ENCODE measurements at regions not wholly inside any gene's neighbourhood (a gene's known extent, or its start where the extent isn't known, plus 50 kb on each side); places are given as distances from the start of the nearest gene placed in this dataset.

DNA sequence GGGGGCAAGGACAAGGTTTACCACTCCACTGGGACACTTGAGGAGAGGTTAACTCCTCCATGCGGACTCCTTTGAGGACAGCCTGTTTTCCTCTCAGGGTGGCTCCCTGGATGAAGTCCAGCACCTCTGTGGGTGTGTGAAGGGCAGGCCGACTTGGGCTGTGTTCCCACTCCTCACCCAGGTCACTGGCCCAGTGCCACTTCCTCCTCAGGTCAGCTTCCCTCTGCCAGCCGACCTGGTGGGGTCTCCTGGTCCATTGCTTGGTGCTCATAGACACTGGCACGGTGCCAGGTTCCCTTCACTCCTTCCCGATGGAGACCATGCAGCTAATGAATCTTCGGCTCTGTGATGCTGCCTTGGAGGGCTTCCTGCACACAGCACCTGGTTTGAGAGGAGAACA lies 146.4 kb upstream of the RTL1 start:
- H3K4me3 Mint-ChIP-seq (ENCODE audit: low read depth) = no peak overlapping the region
- no peak for DNase-seq (ENCODE audit: low spot score, unreplicated experiment)
- peaks cover 17% of the 10 kb centered on the region for H3K36me3 Mint-ChIP-seq (ENCODE audit: insufficient read depth)
- no peak overlapping the region for H3K27ac Mint-ChIP-seq
- no peaks in the 10 kb centered on the region for H3K4me1 Mint-ChIP-seq (ENCODE audit: low read depth)
- H3K27me3 Mint-ChIP-seq = no peaks in the 10 kb centered on the region
- TF ChIP-seq, protein P1, sequence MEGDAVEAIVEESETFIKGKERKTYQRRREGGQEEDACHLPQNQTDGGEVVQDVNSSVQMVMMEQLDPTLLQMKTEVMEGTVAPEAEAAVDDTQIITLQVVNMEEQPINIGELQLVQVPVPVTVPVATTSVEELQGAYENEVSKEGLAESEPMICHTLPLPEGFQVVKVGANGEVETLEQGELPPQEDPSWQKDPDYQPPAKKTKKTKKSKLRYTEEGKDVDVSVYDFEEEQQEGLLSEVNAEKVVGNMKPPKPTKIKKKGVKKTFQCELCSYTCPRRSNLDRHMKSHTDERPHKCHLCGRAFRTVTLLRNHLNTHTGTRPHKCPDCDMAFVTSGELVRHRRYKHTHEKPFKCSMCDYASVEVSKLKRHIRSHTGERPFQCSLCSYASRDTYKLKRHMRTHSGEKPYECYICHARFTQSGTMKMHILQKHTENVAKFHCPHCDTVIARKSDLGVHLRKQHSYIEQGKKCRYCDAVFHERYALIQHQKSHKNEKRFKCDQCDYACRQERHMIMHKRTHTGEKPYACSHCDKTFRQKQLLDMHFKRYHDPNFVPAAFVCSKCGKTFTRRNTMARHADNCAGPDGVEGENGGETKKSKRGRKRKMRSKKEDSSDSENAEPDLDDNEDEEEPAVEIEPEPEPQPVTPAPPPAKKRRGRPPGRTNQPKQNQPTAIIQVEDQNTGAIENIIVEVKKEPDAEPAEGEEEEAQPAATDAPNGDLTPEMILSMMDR (IDR thresholded peaks at IDR 0.05; ENCODE audit: unreplicated experiment) = no peak
- no peaks in the 10 kb centered on the region for H3K9me3 Mint-ChIP-seq (ENCODE audit: low read depth)

DNA sequence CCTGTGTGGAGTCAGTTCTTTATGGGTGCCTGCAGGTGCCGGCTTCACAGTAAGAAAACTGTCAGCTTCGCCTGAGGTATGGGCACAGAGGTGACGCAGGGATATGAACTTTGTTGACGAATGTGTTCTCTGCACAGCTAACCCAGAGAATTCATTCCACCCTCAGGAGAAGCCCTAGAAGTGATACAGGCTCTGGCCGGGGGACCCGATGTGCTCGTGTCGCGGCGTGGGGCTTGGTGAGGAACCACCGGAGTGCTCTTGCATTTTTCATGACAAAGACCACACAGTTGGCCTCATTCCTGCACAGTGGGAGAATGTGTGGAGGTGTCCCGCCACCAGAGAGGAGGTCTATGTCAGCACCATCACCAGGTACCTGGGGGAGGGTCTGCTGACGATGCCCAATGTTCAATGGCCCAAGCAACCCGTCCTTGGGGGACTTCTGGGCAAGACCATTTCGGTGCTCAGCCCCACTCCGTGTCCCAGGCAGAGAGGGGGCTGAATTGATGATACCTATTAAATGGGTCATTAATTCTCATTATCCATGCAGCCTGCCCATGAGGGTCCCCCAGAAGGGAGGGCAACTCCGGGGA lies 147.5 kb upstream of the RTL1 start:
- Mint-ChIP-seq H3K36me3 (ENCODE audit: insufficient read depth) (peaks cover 19% of the 10 kb centered on the region), H3K9me3 (ENCODE audit: low read depth) (no peaks in the 10 kb centered on the region), H3K4me3 (ENCODE audit: low read depth) (no peak overlapping the region), H3K27me3 (no peaks in the 10 kb centered on the region), H3K27ac (no peak overlapping the region), H3K4me1 (ENCODE audit: low read depth) (no peaks in the 10 kb centered on the region)
- TF ChIP-seq, protein P1 (IDR thresholded peaks at IDR 0.05; ENCODE audit: unreplicated experiment) = no peak
- DNase-seq (ENCODE audit: low spot score, unreplicated experiment) = no peak

DNA sequence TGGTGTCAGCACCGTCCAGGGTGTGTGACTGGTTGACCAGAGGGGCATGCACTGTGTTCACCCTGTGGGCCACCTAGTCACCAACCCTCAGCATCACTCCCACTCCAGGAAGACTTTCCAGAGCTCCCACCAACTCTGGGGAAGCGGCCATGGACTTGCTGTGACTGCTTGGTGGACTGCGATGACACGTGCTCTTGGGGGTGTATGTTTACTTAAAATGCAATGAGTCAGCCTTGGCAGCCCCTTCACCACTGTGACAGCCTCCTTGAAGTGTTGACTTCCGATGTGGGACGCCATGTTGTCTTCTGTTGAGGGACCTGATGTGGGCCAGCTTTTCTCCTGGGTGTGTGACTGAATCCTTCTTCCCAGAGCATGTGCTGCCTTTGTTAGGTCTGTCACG lies 151.1 kb upstream of the RTL1 start:
- H3K9me3 Mint-ChIP-seq (ENCODE audit: low read depth) = peaks cover 16% of the 10 kb centered on the region
- DNase-seq (ENCODE audit: low spot score, unreplicated experiment) = no peak
- H3K36me3 Mint-ChIP-seq (ENCODE audit: insufficient read depth) = peaks cover 37% of the 10 kb centered on the region
- no peak overlapping the region for H3K4me3 Mint-ChIP-seq (ENCODE audit: low read depth)
- H3K4me1 Mint-ChIP-seq (ENCODE audit: low read depth) = no peaks in the 10 kb centered on the region
- TF ChIP-seq, protein P1 (IDR thresholded peaks at IDR 0.05; ENCODE audit: unreplicated experiment) = no peak
- H3K27ac Mint-ChIP-seq = no peak overlapping the region
- no peaks in the 10 kb centered on the region for H3K27me3 Mint-ChIP-seq

DNA sequence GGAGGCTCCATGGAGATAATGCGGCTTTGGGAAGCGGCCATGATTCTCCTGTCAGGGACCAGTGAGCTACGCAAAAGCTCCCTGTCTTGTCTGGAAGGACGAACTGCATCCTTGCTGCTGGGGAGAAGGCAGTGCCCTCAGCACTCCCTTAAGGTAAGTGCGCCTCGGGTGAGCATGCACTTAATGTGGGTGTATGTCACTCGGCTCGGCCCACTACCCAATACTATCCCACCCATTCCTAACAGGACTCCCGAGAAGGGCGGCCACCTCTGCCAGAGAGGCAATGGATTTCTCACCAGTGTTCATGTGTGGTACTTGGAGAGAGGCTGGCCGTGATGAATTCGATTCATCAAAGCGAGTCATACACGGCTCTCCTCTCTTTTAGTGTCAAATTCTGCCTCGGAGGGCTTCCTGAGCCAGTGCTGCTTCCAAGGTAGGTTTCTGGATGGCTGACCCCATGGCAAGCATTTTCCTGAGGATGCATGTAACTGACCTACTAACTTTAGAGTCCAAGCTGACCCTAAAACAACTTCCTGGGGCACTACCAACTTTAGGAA lies 151.7 kb upstream of the RTL1 start:
- peaks cover 36% of the 10 kb centered on the region for H3K36me3 Mint-ChIP-seq (ENCODE audit: insufficient read depth)
- no peak overlapping the region for H3K4me3 Mint-ChIP-seq (ENCODE audit: low read depth)
- TF ChIP-seq, protein P1 (IDR thresholded peaks at IDR 0.05; ENCODE audit: unreplicated experiment) = no peak
- H3K9me3 Mint-ChIP-seq (ENCODE audit: low read depth) = peaks cover 16% of the 10 kb centered on the region
- no peaks in the 10 kb centered on the region for H3K27me3 Mint-ChIP-seq
- no peak overlapping the region for H3K27ac Mint-ChIP-seq
- no peak for DNase-seq (ENCODE audit: low spot score, unreplicated experiment)
- H3K4me1 Mint-ChIP-seq (ENCODE audit: low read depth) = no peaks in the 10 kb centered on the region

DNA sequence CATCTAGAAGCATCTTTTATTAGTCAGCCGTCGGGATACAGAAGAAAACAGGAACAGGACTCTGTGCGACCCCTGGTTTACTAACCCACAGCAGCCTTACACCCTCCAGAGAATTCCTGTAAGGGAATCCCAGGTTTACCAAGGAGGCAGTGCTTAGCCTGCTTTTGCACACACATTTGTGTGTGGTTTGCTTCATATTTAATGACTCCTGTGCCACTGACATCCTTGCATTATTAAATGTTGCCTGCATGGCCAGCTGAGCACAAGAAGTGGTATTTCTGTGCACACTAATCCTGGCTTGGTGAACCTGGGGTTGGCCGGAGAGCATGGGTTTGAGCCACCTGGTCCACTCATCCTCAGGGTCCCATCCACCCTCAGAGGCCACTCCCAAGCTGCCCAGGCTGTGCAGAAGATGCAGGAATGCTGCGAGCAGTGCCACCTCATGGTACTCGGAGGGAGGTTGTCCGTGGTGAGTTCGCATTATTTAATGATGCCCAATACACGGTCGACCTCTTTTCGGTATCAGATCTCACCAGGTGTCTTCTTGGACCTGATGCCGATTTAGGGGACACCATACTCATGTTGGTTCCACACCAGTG lies 152.4 kb upstream of the RTL1 start:
- H3K27me3 Mint-ChIP-seq = no peaks in the 10 kb centered on the region
- H3K4me1 Mint-ChIP-seq (ENCODE audit: low read depth) = no peaks in the 10 kb centered on the region
- TF ChIP-seq, protein P1 (IDR thresholded peaks at IDR 0.05; ENCODE audit: unreplicated experiment) = no peak
- H3K36me3 Mint-ChIP-seq (ENCODE audit: insufficient read depth) = peaks cover 40% of the 10 kb centered on the region
- no peak overlapping the region for H3K4me3 Mint-ChIP-seq (ENCODE audit: low read depth)
- no peak overlapping the region for H3K27ac Mint-ChIP-seq
- DNase-seq (ENCODE audit: low spot score, unreplicated experiment) = no peak
- H3K9me3 Mint-ChIP-seq (ENCODE audit: low read depth) = peaks cover 16% of the 10 kb centered on the region

Measured in progenitor cell of endocrine pancreas (in vitro differentiated cells).